Ectodermal cell (in vitro differentiated cells): ENCODE measurements at regions not wholly inside any gene's neighbourhood (a gene's known extent, or its start where the extent isn't known, plus 50 kb on each side); places are given as distances from the start of the nearest gene placed in this dataset.

ENCODE experiments used
- H3K27ac ChIP-seq: 2 replicates; pipeline ENCODE4 v1.7.0; 2013; ENCODE audit warnings: mild to moderate bottlenecking, low read depth, low read length; ENCODE audit not compliant: insufficient read depth, poor library complexity, severe bottlenecking
- H3K27me3 ChIP-seq: 2 replicates; pipeline ENCODE4 v1.7.0; 2013; ENCODE audit warnings: mild to moderate bottlenecking, low read length; ENCODE audit not compliant: insufficient read depth, control insufficient read depth, poor library complexity, severe bottlenecking
- H3K36me3 ChIP-seq: one replicate; pipeline ENCODE4 v1.7.0; 2013; ENCODE audit warnings: low read length; ENCODE audit not compliant: control insufficient read depth, insufficient read depth
- H3K4me1 ChIP-seq: one replicate; pipeline ENCODE4 v1.7.0; 2013; ENCODE audit warnings: low read length; ENCODE audit not compliant: control insufficient read depth, insufficient read depth
- H3K4me3 ChIP-seq: 2 replicates; pipeline ENCODE4 v1.7.0; 2013; ENCODE audit warnings: low read depth, low read length, control low read depth; ENCODE audit not compliant: insufficient read depth
- H3K9me3 ChIP-seq: 2 replicates; pipeline ENCODE4 v1.7.0; 2013; ENCODE audit warnings: mild to moderate bottlenecking, low read length, moderate library complexity; ENCODE audit not compliant: control insufficient read depth
- WGBS, 2 experiments: methylation state at CpG; one replicate each; pipeline ENCODE4 v1.1.7; 2013; ENCODE audit warnings: missing lambda C conversion rate in 2 of 2; 5-methylcytosine and 5-hydroxymethylcytosine counted together

DNA sequence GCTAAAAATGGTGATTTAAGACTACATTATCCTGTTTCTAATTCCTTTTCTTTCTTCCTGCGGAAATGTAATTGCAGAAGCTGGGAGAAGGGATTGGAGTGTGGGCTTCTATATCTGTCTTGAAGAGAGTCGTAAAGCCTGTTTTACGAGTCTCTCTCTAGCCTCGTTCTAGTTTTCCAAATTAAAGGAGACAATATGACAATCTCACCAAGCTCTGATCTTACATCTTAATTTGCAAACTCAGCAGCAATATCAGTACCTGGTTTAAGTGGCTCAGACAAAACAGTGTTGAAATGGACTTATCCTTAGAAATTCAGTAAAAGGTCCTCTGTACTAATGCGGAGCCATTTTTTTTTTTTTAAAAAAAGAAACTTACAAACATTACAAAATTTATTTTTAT, 349.5 kb upstream of the HAND2 start:
- H3K9me3 ChIP-seq = no peaks in the 10 kb centered on the region
- 86 to 94% methylated on average over 3 to 4 of the region's 5 CpGs for WGBS, 2 experiments
- no peaks in the 10 kb centered on the region for H3K36me3 ChIP-seq
- peaks cover 5% of the 10 kb centered on the region for H3K4me1 ChIP-seq
- no peaks in the 10 kb centered on the region for H3K27me3 ChIP-seq
- H3K4me3 ChIP-seq = no peak overlapping the region
- H3K27ac ChIP-seq = no peak overlapping the region

DNA sequence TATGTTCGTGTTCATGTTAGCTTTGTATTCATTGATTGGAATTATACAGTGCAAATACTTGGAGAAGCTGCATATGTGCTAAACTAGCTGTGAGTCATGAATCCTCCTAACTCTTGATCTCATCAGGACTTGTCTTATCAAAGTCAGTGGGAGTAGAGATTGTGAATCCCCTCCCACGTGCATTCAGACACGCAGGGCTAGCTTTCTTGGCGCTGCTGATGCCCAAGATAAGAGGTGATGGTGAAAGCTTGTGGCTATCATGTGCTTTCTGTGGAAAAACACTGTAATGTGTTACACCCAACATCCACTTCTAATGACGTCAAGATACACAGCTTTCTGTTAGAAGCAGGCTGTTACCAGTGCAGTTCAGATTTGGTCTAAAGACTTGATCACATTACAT, 348.7 kb upstream of the HAND2 start:
- no peak overlapping the region for H3K27ac ChIP-seq
- no peaks in the 10 kb centered on the region for H3K9me3 ChIP-seq
- 91 to 94% methylated on average over 5 of the region's 5 CpGs for WGBS, 2 experiments
- H3K36me3 ChIP-seq = no peaks in the 10 kb centered on the region
- H3K27me3 ChIP-seq = no peaks in the 10 kb centered on the region
- H3K4me1 ChIP-seq = peaks cover 5% of the 10 kb centered on the region
- no peak overlapping the region for H3K4me3 ChIP-seq

- Histone ChIP-seq H3K4me3 (no peak overlapping the region), H3K27ac (no peak overlapping the region), H3K36me3 (no peaks in the 10 kb centered on the region), H3K9me3 (no peaks in the 10 kb centered on the region), H3K27me3 (no peaks in the 10 kb centered on the region), H3K4me1 (peaks cover 5% of the 10 kb centered on the region)
Observed at GRCh38 chr4:173871643-173872042, 341.6 kb upstream of the HAND2 start.

- Histone ChIP-seq H3K27me3 (no peaks in the 10 kb centered on the region), H3K36me3 (no peaks in the 10 kb centered on the region), H3K4me3 (no peak overlapping the region), H3K9me3 (no peaks in the 10 kb centered on the region), H3K27ac (no peak overlapping the region), H3K4me1 (no peaks in the 10 kb centered on the region)
- 98 to 100% methylated on average over 1 to 3 of the region's 3 CpGs for WGBS, 2 experiments
Observed at GRCh38 chr4:173866322-173867026, 336.4 kb upstream of the HAND2 start.

- no peaks in the 10 kb centered on the region for H3K4me1 ChIP-seq
- no peaks in the 10 kb centered on the region for H3K27me3 ChIP-seq
- H3K4me3 ChIP-seq = no peak overlapping the region
- no peaks in the 10 kb centered on the region for H3K9me3 ChIP-seq
- no peak overlapping the region for H3K27ac ChIP-seq
- H3K36me3 ChIP-seq = no peaks in the 10 kb centered on the region
- 92 to 94% methylated on average over 2 of the region's 3 CpGs for WGBS, 2 experiments
Observed at GRCh38 chr4:173862754-173863153, 332.7 kb upstream of the HAND2 start.

DNA sequence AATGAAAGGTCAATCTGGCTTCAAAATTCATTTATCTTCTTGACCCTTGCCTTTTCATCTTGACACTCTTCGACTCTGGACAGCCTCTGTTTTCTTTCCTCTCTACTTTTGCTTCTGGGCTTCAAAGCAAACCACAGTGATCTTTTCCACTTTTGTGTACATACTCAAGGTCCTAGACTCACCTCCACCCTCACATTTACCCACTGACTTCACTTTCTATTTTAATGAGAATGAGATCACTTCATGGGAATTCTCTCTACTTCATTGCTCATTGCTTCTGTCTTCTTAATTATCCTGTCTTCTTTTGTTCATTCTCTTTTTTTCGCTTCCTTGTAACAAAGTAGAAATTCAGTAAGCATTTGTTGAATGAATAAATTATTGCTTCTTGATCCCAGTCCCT, 330.1 kb upstream of the HAND2 start:
- H3K9me3 ChIP-seq = no peaks in the 10 kb centered on the region
- 93 to 96% methylated on average over 1 to 2 of the region's 2 CpGs for WGBS, 2 experiments
- no peaks in the 10 kb centered on the region for H3K27me3 ChIP-seq
- H3K4me1 ChIP-seq = no peaks in the 10 kb centered on the region
- H3K27ac ChIP-seq = no peak overlapping the region
- no peaks in the 10 kb centered on the region for H3K36me3 ChIP-seq
- H3K4me3 ChIP-seq = no peak overlapping the region

DNA sequence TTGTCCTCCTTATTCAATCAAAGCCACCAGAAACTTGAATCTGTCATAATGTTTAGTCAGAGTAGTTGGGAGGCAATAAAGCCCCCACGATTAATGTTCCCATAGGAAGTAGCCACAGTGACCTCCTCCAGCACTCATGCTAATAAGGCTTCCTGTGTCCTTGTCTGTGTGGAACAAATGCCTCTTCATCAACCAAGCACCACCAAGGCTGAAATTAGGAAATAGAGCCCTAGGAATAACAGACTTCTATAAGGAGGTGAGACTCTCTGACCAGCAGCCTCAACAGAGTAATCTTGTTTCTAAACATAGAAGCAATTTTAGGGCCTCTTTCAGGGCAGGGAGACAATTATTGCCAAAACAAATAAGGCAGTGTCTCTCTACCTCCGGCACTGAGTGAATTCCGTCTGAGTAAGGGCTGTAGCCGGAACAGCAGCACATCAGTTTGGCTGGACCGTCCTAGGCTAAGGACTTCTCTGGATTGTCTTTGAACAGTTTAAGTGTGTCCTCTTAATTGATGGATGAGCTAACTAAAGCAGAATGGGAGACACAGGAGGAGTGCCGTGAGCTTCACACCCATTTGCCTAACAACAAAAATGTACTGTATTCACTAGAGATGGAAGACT, 329.2 kb upstream of the HAND2 start:
- no peaks in the 10 kb centered on the region for H3K9me3 ChIP-seq
- H3K36me3 ChIP-seq = no peaks in the 10 kb centered on the region
- H3K4me3 ChIP-seq = no peak overlapping the region
- 95% methylated on average over 6 of the region's 6 CpGs for WGBS, 2 experiments
- H3K27me3 ChIP-seq = no peaks in the 10 kb centered on the region
- H3K4me1 ChIP-seq = no peaks in the 10 kb centered on the region
- H3K27ac ChIP-seq = no peak overlapping the region

- 92 to 93% methylated on average over 1 of the region's 2 CpGs for WGBS, 2 experiments
- no peak overlapping the region for H3K27ac ChIP-seq
Observed at GRCh38 chr4:173858471-173858870, 328.4 kb upstream of the HAND2 start.

DNA sequence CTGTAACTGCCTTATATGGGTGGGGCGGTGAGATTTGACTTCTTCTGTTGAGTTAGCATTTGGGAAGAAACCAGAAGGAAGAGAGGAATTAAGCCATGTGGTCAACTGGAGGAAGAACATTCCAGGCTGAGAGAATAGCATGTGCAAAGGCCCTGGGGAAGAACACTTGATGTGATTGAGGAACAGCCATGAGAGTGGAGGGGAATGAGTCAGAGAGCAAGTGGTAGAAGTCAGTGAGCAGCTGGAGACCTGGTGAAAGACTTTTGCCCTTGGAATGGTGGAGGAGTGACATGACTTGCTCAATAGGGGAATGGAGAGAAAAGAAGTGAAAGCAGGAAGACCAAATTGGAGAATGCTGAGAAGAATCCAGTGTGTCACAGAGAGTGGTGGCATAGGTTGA, 327.8 kb upstream of the HAND2 start:
- Histone ChIP-seq H3K27me3 (no peaks in the 10 kb centered on the region), H3K36me3 (no peaks in the 10 kb centered on the region), H3K4me1 (no peaks in the 10 kb centered on the region), H3K9me3 (no peaks in the 10 kb centered on the region), H3K4me3 (no peak overlapping the region), H3K27ac (no peak overlapping the region)
- WGBS, 2 experiments = 94 to 97% methylated on average over 1 of the region's 1 CpG

More at GRCh38 chr4:173858471-173858870, 328.4 kb upstream of the HAND2 start:
- no peaks in the 10 kb centered on the region for H3K4me1 ChIP-seq
- no peak overlapping the region for H3K4me3 ChIP-seq
- no peaks in the 10 kb centered on the region for H3K36me3 ChIP-seq
- H3K27me3 ChIP-seq = no peaks in the 10 kb centered on the region
- no peaks in the 10 kb centered on the region for H3K9me3 ChIP-seq

DNA sequence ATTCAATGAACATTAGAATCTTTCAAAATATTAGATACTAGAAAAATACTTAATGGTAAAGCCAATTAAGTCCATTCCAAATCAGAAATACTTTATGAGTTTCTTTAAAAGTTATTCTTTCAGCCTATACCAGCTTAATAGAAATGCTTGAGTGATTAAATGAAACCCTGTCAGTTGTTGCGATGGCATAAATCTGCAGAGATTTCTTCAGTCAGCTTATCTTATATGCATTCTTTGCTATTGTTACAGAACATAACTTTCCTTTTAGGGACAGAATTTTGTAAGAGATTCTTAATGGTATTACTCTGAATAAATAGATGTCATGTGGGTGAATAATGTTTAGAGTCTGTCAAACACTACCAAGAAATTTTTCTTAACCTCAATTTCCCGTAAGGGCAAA, 325.0 kb upstream of the HAND2 start:
- 89 to 100% methylated on average over 1 of the region's 2 CpGs for WGBS, 2 experiments
- Histone ChIP-seq H3K27ac (no peak overlapping the region), H3K36me3 (no peaks in the 10 kb centered on the region), H3K4me1 (no peaks in the 10 kb centered on the region), H3K27me3 (no peaks in the 10 kb centered on the region), H3K9me3 (no peaks in the 10 kb centered on the region), H3K4me3 (no peak overlapping the region)
